ENCODE measurements at regions not wholly inside any gene's neighbourhood (a gene's known extent, or its start where the extent isn't known, plus 50 kb on each side); places are given as distances from the start of the nearest gene placed in this dataset.
"Not testable (repeated sequence)": the region's sequence is repeated elsewhere in the genome, so short reads cannot be mapped to it uniquely, and the experiment has no call there.

DNA sequence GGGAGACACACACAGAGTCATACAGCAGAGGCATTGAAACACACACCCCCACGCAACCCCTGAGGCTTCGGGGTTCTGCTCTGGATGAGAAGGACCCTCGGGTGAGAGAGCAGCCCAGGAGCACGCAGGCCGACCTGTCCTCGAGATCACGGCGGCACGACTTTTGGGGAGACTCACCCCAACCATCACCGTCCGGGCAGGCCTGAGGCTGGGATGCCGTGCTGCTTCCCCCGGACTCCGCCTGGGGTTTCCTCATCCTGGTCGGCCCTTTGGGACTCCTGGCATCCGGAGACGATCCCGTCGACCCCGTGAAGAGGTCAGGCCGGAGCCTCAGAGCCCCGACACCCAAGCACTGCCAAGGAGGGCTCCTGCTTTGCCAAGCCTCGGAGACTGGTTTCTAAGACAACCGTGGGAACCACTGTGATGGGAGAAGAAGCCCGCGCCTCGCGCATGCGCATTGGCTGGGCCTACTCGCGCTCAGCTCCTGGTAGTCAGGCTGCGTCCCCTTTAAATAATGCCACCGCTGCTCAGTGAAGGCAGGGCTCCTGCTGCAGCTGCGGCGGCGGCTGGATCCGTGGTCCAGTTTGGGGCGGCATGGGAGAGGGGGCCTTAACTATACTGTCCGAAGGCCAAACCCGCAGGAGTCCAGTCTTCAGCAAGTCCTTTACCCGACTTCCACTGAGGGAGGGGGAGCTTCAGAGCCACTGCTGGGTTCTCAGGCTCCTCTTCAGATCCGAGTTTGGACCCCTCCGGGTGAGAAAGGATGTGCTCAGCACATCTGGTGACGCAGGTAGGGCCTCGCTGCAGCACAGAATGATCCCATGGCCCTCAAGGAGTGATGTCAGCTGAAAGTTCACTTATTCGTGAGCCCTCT lies 171.4 kb upstream of the ZNF337 start:
- ChIA-PET POLR2A (no interaction called here), CTCF (no interaction called here)

DNA sequence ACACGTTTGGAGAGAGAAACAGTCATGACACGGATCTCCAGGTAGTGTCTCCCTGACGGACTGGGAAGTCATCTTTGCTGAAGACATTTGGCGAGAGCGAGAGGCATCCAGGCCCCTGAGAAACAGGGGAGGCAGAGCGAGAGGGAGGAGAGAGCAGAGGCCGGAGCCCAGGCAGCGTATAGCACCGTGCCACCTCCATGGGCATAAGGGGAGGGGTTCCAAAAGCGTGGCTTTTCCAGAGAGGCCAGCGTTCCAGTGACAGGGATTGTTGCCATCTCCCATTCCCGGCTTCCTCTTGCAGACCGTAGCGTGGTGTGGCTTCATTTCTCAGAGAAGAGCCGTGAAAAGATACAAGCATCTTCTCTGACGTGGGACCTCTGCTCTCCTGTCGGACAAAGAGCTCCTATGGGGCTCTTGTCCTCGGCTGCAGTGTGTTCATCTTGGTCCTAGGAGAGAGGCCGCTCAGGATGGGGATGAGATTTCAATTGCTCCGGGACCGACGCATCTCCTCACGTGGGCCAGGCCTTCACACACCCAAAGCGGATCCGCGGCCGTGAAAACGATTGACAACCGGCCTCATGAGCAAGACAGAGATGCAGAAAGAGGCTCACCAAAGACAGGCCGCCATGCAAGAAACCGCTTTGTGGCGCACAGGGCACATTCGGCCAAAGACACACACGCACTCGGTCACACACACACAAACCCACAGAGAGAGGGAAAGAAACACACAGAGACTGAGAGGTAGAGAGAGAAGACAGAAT lies 170.5 kb upstream of the ZNF337 start:
- CTCF ChIA-PET, POLR2A ChIA-PET: not testable (repeated sequence)

DNA sequence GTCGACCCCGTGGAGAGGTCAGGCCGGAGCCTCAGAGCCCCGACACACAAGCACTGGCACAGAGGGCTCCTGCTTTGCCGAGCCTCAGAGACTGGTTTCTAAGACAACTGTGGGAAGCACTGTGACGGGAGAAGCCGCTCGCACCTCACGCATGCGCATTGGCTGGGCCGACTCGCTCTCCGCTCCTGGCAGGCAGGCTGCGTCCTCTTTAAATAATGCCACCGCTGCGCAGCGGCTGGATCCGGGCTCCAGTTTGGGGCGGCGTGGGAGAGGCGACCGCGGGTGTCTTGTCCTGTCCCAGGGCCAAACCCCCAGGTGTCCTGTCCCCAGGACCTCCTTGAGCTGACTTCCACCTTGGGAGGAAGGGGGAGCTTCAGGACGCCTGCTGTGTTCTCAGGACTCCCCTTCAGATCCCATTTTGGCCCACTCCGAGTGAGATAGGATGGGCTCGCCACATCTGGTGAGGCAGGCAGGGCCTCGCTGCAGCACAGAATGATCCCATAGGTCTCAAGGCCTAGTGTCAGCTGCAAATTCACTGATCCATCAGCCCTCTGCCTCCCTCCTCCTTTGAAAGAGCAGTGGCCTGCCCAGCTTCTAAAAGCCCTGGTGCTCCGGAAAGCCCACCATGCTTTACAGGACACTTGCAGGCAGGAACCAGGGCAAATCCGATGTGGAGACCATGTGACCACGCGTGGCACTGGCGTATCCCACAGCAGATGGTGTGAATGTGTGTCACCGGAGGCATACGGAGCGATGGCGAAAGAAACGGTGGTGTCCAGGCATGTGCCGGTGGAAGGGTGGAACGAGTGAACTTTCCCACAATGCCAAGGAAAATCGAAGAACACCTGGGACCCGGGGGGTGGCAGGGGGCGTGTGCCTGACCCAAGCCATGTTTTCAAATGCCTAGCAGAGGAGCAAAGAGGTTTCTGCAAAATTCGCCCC lies 169.3 kb upstream of the ZNF337 start:
- ChIA-PET CTCF (no interaction called here), POLR2A (no interaction called here)

DNA sequence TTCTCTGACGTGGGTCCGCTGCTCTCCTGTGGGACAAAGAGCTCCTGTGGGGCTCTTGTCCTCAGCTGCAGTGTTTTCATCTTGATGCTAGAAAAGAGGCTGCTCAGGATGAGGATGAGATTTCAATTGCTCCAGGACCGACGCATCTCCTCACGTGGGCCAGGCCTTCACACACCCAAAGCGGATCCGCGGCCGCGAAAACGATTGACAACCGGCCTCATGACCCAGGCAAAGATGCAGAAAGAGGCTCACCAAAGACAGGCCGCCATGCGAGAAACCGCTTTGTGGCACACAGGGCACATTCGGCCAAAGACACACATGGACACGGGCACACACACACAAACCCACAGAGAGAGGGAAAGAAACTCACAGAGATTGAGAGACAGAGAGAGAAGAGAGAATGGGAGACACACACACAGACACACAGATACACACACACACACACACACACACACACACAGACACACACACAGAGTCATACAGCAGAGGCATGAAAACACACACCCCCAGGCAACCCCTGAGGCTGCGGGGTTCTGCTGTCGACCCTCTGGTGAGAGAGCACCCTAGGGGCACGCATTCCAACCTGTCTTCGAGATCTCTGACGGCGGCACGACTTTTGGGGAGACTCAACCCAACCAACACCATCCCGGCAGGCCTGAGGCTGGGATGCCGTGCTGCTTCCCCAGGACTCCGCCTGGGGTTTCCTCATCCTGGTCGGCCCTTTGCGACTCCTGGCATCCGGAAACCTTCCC lies 168.5 kb upstream of the ZNF337 start:
- POLR2A ChIA-PET, CTCF ChIA-PET: not testable (repeated sequence)

DNA sequence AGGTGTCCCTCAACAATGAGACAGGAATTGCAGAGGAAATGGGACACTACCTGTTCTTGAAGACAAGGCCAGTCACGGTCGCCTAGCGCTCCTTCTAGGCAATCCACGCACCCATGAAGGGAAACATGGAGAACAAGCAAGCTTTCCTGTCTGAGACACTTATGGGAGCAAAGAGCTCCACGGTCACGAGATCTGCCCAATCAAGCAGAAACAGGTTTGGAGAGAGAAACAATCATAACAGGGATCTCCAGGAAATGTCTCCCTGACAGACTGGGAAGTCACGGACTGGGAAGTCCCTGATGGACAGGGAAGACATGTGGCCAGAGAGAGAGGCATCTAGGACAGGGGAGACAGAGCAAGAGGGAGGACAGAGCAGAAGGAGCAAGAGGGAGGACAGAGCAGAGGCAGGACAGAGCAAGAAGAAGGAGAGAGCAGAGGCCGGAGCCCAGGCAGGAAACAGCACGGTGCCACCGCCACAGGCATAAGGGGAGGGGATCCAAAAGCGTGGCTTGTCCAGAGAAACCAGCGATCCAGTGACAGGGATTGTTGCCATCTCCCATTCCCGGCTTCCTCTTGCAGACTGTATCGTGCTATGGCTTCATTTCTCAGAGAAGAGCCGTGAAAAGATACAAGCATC lies 167.8 kb upstream of the ZNF337 start:
- CTCF ChIA-PET: no interaction called here

DNA sequence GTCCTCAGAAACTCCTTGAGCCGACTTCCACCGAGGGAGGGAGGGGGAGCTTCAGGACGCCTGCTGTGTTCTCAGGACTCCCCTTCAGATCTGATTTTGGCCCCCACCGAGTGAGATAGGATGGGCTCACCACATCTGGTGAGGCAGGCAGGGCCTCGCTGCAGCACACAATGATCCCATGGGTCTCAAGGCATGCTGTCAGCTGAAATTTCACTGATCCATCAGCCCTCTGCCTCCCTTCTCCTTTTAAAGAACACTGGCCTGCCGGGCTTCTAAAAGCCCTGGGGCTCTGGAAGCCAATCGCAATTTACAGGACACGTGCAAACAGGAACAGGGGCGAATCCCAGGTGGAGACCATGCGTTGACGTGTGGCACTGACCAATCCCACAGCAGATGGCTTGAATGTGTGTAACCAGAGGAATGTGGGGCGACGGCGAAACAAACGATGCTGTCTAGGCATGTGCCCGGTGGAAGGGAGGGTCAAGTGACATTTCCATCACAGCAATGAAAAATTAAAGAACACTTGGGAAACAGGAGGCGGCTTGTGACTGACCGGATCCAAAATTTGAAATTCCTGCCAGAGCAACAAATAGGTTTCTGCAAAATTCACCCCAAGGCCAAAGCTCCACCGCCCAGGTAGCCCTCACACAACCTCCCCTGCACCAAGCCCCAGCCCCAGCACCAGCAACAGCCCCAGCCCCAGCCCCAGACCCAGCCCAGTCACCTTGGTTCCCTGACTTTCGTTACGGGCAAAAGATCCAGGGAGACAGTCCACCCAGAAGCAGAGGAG lies 167.1 kb upstream of the ZNF337 start:
- POLR2A ChIA-PET: no interaction called here
- CTCF ChIA-PET: no interaction called here

More for the DNA sequence above, 167.8 kb upstream of the ZNF337 start:
- POLR2A ChIA-PET: no interaction called here

DNA sequence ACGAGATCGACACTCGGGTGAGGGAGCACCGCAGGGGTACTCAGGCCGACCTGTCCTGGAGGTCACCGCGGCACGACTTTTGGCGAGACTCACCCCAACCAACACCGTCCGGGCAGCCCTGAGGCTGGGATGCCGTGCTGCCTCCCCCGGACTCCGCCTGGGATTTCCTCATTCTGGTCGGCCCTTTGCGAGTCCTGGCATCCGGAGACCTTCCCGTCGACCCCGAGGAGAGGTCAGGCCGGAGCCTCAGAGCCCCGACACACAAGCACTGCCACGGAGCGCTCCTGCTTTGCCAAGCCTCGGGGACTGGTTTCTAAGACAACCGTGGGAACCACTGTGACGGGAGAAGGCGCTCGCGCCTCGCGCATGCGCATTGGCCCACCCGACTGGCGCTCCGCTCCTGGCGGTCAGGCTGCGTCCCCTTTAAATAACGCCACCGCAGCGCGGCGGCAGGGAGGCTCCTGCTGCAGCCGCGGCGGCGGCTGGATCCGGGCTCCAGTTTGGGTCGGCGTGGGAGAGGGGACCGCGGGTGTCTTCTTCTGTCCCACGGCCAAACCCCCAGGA lies 166.4 kb upstream of the ZNF337 start:
- CTCF ChIA-PET, POLR2A ChIA-PET: not testable (repeated sequence)

DNA sequence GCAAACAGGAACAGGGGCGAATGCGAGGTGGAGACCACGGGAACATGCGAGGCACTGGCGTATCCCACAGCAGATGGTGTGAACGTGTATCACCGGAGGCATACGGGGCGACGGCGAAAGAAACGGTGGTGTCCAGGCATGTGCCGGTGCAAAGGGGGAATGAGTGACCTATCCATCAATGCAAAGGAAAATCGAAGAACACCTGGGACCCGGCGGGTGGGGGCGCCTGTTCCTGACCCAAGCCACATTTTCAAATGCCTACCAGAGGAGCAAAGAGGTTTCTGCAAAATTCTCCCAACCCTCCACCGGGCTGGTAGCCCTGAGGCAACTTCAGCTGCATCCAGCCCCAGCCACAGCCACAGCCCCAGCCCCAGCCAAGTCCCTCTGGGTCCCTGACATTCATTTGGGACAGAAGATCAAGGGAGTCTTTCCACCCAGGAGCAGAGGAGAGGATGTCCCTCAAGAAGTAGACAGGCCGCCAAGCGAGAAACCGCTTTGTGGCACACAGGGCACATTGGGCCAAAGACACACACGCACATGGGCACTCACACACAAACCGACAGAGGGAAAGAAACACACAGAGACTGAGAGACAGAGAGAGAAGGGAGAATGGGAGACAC lies 164.0 kb upstream of the ZNF337 start:
- ChIA-PET POLR2A (no interaction called here), CTCF (no interaction called here)

DNA sequence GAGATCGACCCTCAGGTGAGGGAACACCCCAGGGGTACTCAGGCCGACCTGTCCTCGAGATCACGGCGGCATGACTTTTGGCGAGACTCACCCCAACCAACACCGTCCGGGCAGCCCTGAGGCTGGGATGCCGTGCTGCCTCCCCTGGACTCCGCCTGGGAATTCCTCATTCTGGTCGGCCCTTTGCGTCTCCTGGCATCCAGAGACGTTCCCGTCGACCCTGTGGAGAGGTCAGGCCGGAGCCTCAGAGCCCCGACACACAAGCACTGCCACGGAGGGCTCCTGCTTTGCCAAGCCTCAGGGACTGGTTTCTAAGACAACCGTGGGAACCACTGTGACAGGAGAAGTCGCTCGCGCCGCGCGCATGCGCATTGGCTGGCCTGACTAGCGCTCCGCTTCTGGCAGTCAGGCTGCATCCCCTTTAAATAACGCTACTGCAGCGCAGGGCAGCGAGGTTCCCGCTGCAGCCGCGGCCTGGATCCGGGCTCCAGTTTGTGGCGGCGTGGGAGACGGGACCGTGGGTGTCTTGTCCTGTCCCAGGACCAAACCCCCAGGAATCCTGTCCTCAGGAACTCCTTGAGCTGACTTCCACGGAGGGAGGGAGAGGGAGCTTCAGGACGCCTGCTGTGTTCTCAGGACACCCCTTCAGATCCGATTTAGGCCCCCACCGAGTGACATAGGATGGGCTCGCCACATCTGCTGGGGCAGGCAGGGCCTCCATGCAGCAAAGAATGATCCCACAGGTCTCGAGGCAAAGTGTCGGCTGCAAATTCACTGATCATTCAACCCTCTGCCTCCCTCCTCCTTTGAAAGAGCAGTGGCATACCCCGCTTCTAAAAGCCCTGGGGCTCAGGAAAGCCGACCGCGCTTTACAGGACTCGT lies 163.2 kb upstream of the ZNF337 start:
- POLR2A ChIA-PET: no interaction called here

DNA sequence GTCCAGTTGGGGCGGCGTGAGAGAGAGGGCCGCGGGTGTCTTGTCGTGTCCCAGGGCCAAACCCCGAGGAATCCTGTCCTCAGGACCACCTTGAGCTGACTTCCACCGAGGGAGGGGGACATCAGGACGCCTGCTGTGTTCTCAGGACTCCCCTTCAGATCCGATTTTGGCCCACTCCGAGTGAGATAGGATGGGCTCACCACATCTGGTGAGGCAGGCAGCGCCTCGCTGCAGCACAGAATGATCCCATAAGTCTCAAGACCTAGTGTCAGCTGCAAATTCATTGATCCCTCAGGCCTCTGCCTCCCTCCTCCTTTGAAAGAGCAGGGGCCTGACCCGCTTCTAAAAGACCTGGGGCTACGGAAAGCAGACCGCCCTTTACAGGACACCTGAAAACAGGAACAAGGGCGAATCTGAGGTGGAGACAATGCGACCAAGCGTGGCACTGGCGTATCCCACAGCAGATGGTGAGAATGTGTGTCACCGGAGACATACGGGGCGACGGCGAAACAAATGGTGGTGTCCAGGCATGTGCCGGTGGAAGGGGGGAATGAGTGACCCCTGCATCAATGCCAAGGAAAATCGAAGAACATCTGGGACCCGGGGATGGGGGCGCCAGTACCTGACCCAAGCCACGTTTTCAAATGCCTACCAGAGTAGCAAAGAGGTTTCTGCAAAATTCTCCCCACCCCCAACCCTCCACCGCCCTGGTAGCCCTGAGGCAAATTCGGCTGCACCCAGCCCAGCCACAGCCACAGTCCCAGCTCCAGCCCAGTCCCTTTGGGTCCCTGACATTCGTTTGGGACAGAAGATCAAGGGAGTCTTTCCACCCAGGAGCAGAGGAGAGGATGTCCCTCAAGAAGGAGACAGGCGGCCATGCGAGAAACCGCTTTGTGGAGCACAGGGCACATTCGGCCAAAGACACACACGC lies 162.1 kb upstream of the ZNF337 start:
- ChIA-PET POLR2A (no interaction called here), CTCF (no interaction called here)

More for the DNA sequence above, 163.2 kb upstream of the ZNF337 start:
- CTCF ChIA-PET: no interaction called here

DNA sequence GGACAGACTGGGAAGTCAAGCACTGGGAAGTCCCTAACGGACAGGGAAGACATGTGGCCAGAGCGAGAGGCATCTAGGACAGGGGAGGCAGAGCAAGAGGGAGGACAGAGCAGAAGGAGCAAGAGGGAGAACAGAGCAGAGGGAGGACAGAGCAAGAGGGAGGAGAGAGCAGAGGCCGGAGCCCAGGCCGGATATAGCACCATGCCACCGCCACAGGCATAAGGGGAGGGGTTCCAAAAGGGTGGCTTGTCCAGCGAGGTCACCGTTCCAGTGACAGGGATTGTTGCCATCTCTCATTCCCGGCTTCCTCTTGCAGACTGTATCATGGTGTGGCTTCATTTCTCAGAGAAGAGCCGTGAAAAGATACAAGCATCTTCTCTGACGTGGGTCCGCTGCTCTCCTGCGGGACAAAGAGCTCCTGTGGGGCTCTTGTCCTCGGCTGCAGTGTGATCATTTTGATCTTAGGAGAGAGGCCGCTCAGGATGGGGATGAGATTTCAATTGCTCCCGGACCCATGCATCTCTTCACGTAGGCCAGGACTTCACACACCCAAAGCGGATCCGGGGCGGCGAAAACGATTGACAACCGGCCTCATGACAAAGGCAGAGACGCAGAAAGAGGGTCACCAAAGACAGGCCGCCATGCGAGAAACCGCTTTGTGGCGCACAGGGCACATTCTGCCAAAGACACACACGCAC lies 160.6 kb upstream of the ZNF337 start:
- CTCF ChIA-PET, POLR2A ChIA-PET: not testable (repeated sequence)

DNA sequence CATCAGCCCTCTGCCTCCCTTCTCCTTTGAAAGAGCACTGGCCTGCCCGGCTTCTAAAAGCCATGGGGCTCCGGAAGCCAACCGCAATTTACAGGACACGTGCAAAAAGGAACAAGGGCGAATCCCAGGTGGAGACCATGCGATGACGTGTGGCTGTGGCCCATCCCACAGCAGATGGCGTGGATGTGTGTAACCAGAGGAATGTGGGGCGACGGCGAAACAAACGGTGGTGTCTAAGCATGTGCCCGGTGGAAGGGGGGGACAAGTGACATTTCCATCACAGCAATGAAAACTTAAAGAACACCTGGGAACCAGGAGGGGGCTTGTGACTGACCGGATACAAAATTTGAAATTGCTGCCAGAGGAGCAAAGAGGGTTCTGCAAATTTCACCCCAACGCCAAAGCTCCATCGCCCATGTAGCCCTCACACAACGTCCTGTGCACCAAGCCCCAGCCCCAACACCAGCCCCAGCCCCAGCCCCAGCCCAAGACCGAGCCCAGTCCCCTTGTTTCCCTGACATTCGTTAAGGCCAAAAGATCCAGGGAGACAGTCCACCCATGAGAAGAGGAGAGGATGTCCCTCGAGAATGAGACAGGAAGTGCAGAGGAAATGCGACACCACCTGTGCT lies 159.7 kb upstream of the ZNF337 start:
- POLR2A ChIA-PET: no interaction called here
- CTCF ChIA-PET: no interaction called here

DNA sequence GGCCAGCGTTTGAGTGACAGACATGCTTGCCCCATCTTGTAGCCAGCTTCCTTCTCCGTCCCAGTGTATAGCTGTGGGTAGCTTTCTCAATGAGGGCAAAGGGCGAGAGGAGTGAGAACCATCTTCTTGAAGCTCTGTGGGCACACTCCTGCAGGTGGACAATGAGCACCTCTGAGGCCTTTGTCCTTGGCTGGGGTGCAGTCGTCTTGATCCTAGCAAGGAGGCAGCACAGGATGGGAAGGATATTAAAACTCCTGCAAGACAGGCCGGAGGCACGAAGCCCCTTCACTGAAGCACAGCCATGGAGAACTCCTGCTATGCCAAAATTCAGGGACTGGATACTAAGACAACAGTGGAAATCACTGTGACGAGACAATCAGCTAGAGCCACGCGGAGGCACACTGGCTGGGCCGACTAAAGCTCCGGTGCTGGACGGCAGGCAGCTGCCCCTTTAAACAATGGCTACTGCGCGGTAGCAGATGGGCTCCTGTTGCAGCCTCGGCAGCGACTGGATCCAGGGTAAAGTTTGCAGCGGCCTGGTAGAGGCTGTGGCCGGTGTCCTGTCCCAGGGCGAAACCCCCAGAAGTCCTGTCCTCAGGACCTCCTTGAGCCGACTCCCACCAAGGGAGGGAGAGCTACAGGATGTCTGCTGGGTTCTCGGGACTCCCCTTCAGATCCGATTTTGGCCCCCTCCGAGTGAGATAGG lies 159.0 kb upstream of the ZNF337 start:
- CTCF ChIA-PET, POLR2A ChIA-PET: not testable (repeated sequence)

DNA sequence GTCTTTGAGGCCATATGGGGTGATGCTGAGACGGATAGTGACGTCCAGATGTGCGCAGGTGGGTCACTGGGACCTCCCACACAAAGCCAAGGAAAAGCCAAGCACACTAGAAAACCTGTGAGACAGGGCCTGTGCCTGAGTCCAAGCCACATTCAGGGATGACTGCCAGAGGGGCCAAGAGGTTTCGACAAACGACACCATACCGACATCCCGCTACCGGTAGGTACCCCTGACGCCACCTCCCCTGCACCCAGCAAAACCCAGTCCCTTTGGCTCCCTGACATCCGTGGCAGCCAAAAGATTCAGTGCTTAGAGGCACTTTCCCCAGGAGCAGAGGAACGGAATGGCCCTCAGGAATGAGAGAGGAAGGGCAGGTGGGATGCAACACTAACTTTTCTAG lies 158.0 kb upstream of the ZNF337 start:
- POLR2A ChIA-PET, CTCF ChIA-PET: not testable (repeated sequence)
